K562 (cell line): ENCODE measurements at regions not wholly inside any gene's neighbourhood (a gene's known extent, or its start where the extent isn't known, plus 50 kb on each side); places are given as distances from the start of the nearest gene placed in this dataset.

Source experiments
- ATAC-seq: fragments of 200-7000 bp; cut with Tn5 transposase; 3 replicates; pipeline ENCODE4 v1.9.1; 2020; ENCODE audit warnings: moderate library complexity
- BruUV-seq: library from RNA; stranded (reverse); fragments of 400-500 nt; replicated peaks from 2 replicates; lab custom pipeline; 2021; lab: Mats Ljungman, UMichigan
- CTCF ChIA-PET: fragments of 300-600 bp; formaldehyde crosslinking; extraction: SDS; loops from one replicate; lab custom pipeline; 2021; ENCODE audit warnings: low intra/inter-chr PET ratio; lab: Yijun Ruan, JAX
- POLR2A ChIA-PET: fragments of 300-600, 350-650 bp; sonication (Branson Sonifier 250); formaldehyde crosslinking; extraction: SDS; loops from one replicate; lab custom pipeline; 2021; ENCODE audit warnings: antibody characterized with exemption, inconsistent platforms; lab: Yijun Ruan, JAX
- DNase-seq, 4 experiments: peaks; one replicate each; pipeline versions ENCODE4 v3.0.0 to v3.0.0-alpha.2; 2011 to 2018; ENCODE audit warnings: low spot score in 3 of 4, mixed read lengths in 3 of 4; ENCODE audit errors: extremely low read depth in 1 of 4
- FAIRE-seq: peaks from 2 replicates; lab custom pipeline; 2011; peaks lifted over from hg19 to GRCh38; lab: Jason Lieb, UNC
- H2AFZ ChIP-seq: 2 replicates; pipeline ENCODE4 v1.6.0; 2011; ENCODE audit warnings: low read depth, low read length, control low read depth, inconsistent platforms
- H3K27ac ChIP-seq: fragments of 200-600 bp; 3 replicates; pipeline ENCODE4 v1.8.0; 2011; ENCODE audit warnings: low read depth, mild to moderate bottlenecking, control low read depth, inconsistent platforms, low read length, moderate library complexity, mixed read lengths; ENCODE audit errors: extremely low read depth
- H3K27me3 ChIP-seq, 2 experiments: fragments of 300-600 bp in 1 of 2; 2 replicates in 1 of 2; 3 replicates in 1 of 2; pipeline versions ENCODE4 v1.6.0 to v1.8.0; 2011; ENCODE audit warnings: inconsistent platforms in 2 of 2, low read length in 2 of 2, mild to moderate bottlenecking in 1 of 2, mixed read lengths in 1 of 2, moderate library complexity in 1 of 2; ENCODE audit not compliant: control insufficient read depth in 2 of 2, insufficient read depth in 2 of 2
- H3K36me3 ChIP-seq: fragments of 300-600 bp; 3 replicates; pipeline ENCODE4 v1.8.0; 2011; ENCODE audit warnings: mild to moderate bottlenecking, low read length, inconsistent platforms; ENCODE audit not compliant: control insufficient read depth, insufficient read depth
- H3K4me1 ChIP-seq, 2 experiments: fragments of 200-600 bp in 1 of 2; replicated peaks in 1 of 2; 2 replicates in 1 of 2; 3 replicates in 1 of 2; pipeline versions ENCODE4 v1.5.1 to v1.8.0; 2011; ENCODE audit warnings: inconsistent platforms in 2 of 2, low read length in 2 of 2, mild to moderate bottlenecking in 1 of 2, mixed read lengths in 1 of 2, moderate library complexity in 1 of 2; ENCODE audit not compliant: control insufficient read depth in 2 of 2, insufficient read depth in 2 of 2
- H3K4me2 ChIP-seq: 2 replicates; pipeline ENCODE4 v1.6.1; 2011; ENCODE audit warnings: low read length, control low read depth, inconsistent platforms, mixed read lengths; ENCODE audit not compliant: insufficient read depth
- H3K4me3 ChIP-seq: fragments of 200-600 bp; sonication (generic), shearing (Covaris generic); 2 replicates; pipeline ENCODE4 v1.5.1; 2016; ENCODE audit warnings: control low read depth, inconsistent platforms
- H3K79me2 ChIP-seq: fragments of 200-600 bp; 3 replicates; pipeline ENCODE4 v1.8.0; 2011; ENCODE audit warnings: low read length, inconsistent platforms; ENCODE audit not compliant: control insufficient read depth, insufficient read depth
- H3K9ac ChIP-seq, 2 experiments: 2 replicates each; pipeline versions ENCODE4 v1.6.0 to v1.6.1; 2011; ENCODE audit warnings: low read depth in 2 of 2, low read length in 2 of 2, control low read depth in 1 of 2, inconsistent platforms in 1 of 2, mild to moderate bottlenecking in 1 of 2, mixed read lengths in 1 of 2; ENCODE audit not compliant: insufficient read depth in 1 of 2
- H3K9me1 ChIP-seq: one replicate; pipeline ENCODE4 v1.6.0; 2011; ENCODE audit warnings: inconsistent platforms, mild to moderate bottlenecking, low read length, moderate library complexity; ENCODE audit not compliant: control insufficient read depth, insufficient read depth
- H3K9me3 ChIP-seq: replicated peaks from 2 replicates; pipeline ENCODE4 v1.5.1; 2011; ENCODE audit warnings: low read depth, low read length, inconsistent platforms; ENCODE audit not compliant: control insufficient read depth, insufficient read depth
- H4K20me1 ChIP-seq: replicated peaks from 2 replicates; pipeline ENCODE4 v1.6.1; 2011; ENCODE audit warnings: low read length, inconsistent platforms, mixed read lengths; ENCODE audit not compliant: control insufficient read depth, insufficient read depth
- EWSR1 ChIP-seq: fragments of 450-650 bp; IDR thresholded peaks from 2 replicates; pipeline ENCODE4 v1.6.1; 2018; ENCODE audit warnings: borderline replicate concordance, mild to moderate bottlenecking, low read depth, moderate library complexity; ENCODE audit not compliant: partially characterized antibody
- FOXJ3 ChIP-seq: sonication (generic); formaldehyde crosslinking; IDR thresholded peaks from 2 replicates; pipeline ENCODE4 v1.4.0; 2020; ENCODE audit warnings: mild to moderate bottlenecking, missing genetic modification reagents
- HMG20A ChIP-seq: fragments of 450-650 bp; formaldehyde crosslinking; conservative IDR thresholded peaks from 2 replicates; pipeline ENCODE4 v1.4.0; 2020; ENCODE audit warnings: mild to moderate bottlenecking, mixed read lengths
- PBX2 ChIP-seq, 2 experiments: IDR thresholded peaks in 1 of 2; conservative IDR thresholded peaks in 1 of 2; 2 replicates each; pipeline ENCODE4 v1.6.1; 2016; ENCODE audit warnings: low read depth in 2 of 2, mild to moderate bottlenecking in 1 of 2, missing compliant biosample characterization in 1 of 2, missing genetic modification characterization in 1 of 2, moderate library complexity in 1 of 2
- RB1 ChIP-seq: fragments of 450-650 bp; IDR thresholded peaks from 2 replicates; pipeline ENCODE4 v1.6.1; 2017; ENCODE audit warnings: low read depth, mild to moderate bottlenecking
- SRSF7 ChIP-seq: fragments of 200-400 bp; formaldehyde crosslinking; optimal IDR thresholded peaks from 2 replicates; pipeline ENCODE3; 2017; ENCODE audit warnings: mild to moderate bottlenecking, low read depth, low read length
- ZBTB1 ChIP-seq: sonication (generic); formaldehyde crosslinking; IDR thresholded peaks from 2 replicates; pipeline ENCODE4 v1.8.1; 2023; ENCODE audit warnings: missing genetic modification reagents, low read depth, mild to moderate bottlenecking, borderline replicate concordance
- ZBTB40 ChIP-seq, 2 experiments: fragments of 450-650 bp in 1 of 2; sonication (generic) in 1 of 2; formaldehyde crosslinking in 1 of 2; IDR thresholded peaks; 2 replicates each; pipeline versions ENCODE4 v1.7.1 to v1.9.0; 2016 to 2022; ENCODE audit warnings: inconsistent platforms in 1 of 2, mild to moderate bottlenecking in 1 of 2, missing genetic modification reagents in 1 of 2
- WGBS: fragments of 100-300 bp; shearing (Covaris generic); methylation state at CpG from one replicate; pipeline ENCODE4 v1.1.6; 2016; ENCODE audit warnings: low coverage, mixed read lengths; ENCODE audit not compliant: insufficient coverage; ENCODE audit errors: missing lambda C conversion rate; 5-methylcytosine and 5-hydroxymethylcytosine counted together
- in situ Hi-C: fragments of 300-500 bp; cut with MboI; formaldehyde crosslinking; loops from 4 replicates; pipeline ENCODE4 v1.15.0; 2018; ENCODE audit warnings: inconsistent platforms, mixed read lengths
- intact Hi-C: fragments of 100-400 bp; cut with micrococcal nuclease; formaldehyde crosslinking; loops from 2 replicates; pipeline ENCODE4 v1.14.2; 2022

- DNase-seq (no peak), ATAC-seq (no peak), FAIRE-seq (no peak)
- no peaks in the 10 kb centered on the region for H3K79me2 ChIP-seq
- H4K20me1 ChIP-seq, result no peaks in the 10 kb centered on the region
- intact Hi-C loops (no loop called here), in situ Hi-C loops (no loop called here)
- H3K9me1 ChIP-seq, result no peaks in the 10 kb centered on the region
- no TSS peak for BruUV-seq
- no peak overlapping the region for H2AFZ ChIP-seq
- no peak overlapping the region for H3K27ac ChIP-seq
- CTCF ChIA-PET, result no interaction called here
- H3K4me3 ChIP-seq, result no peak overlapping the region
- no peaks in the 10 kb centered on the region for H3K36me3 ChIP-seq
- H3K4me2 ChIP-seq, result no peak overlapping the region
- WGBS, result 0% methylated on average over 3 of the region's 4 CpGs
- POLR2A ChIA-PET, result interaction anchor here (0.6 kb wide), 1 partner anchor 149 kb away, joined by 3 read pairs; no protein-coding TSS in a partner anchor
- no peaks in the 10 kb centered on the region for H3K9me3 ChIP-seq
- no peak overlapping the region for H3K9ac ChIP-seq
- H3K27me3 ChIP-seq, result peaks cover 3 to 6% of the 10 kb centered on the region in 2 experiments; a peak in 3 of 5 replicates
- H3K4me1 ChIP-seq, result no peaks in the 10 kb centered on the region
- TF ChIP-seq EWSR1 (no peak), HMG20A (CRISPR knock-in tag) (no peak), SRSF7 (no peak), RB1 (no peak), ZBTB40 (IDR thresholded peaks at IDR 0.05) (no peak), ZBTB40 (CRISPR knock-in tag; IDR thresholded peaks at IDR 0.05) (no peak), PBX2 (CRISPR knock-in tag; IDR thresholded peaks at IDR 0.05; ENCODE audit: low read depth) (no peak), PBX2 (tag; conservative IDR thresholded peaks at IDR 0.05; ENCODE audit: low read depth) (no peak), FOXJ3 (CRISPR knock-in tag) (no peak), ZBTB1 (CRISPR knock-in tag) (no peak)
These were observed 65.0 kb upstream of the NPAS2 start for GRCh38 chr2:100754951-100755350.
